DMS 273 treated with DMSO at 0.1 percent for 48 hours (cell line): ENCODE measurements at regions not wholly inside any gene's neighbourhood (a gene's known extent, or its start where the extent isn't known, plus 50 kb on each side); places are given as distances from the start of the nearest gene placed in this dataset.
"Not testable (repeated sequence)": the region's sequence is repeated elsewhere in the genome, so short reads cannot be mapped to it uniquely, and the experiment has no call there.

Experiments
- DNase-seq: peaks from one replicate; lab custom pipeline; 2025; lab: John Stamatoyannopoulos, UW

DNA sequence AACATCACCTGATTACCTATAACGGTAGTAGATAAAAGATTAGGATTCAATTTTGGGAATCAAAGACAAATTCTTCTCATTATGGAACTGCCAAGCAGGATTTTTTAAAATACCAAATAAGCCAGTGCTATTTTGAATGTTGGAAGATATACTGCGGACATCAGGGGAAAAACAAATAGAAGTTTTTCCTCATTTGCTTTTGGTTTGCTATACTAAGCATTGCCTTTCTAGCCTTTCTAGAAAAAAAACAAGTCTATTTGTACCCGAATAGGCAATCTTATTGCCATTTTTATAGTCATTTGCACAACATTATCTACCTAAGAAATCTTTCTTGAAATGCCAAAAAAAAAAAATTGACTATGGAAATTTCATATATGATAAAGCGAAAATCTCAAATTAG lies 379.5 kb downstream of the CDH10 start:
- no peak for DNase-seq

DNA sequence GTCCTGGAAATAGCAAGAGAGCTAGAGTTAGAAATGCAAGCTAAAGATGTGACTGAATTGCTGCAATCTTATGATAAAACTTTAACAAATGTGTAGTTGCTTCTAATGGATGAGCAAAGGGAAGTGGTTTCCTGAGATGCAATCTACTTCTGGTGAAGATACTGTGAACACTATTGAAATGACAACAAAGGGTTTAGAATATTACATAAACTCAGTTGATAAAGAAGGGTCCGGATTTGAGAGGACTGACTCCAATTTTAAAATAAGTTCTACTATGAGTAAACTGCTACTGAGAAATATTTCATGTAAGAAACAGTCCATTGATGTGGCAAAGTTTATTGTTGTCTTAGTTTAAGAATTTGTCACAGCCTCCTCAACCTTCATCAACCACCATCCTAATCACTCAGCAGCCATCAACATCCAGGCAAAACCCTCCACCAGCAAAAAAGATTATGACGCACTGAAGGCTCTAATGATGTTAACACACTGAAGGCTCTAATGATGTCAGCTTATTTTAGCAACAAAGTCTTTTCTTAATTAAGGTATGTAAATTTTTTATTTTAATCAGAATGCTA lies 376.2 kb downstream of the CDH10 start:
- DNase-seq, result no peak

- not testable (repeated sequence) for DNase-seq
These were observed 373.1 kb downstream of the CDH10 start for GRCh38 chr5:24271702-24272118.

- no peak for DNase-seq
These were observed 372.0 kb downstream of the CDH10 start for GRCh38 chr5:24272741-24273140.

- DNase-seq, result no peak
These were observed 364.6 kb downstream of the CDH10 start for GRCh38 chr5:24280215-24280614.

DNA sequence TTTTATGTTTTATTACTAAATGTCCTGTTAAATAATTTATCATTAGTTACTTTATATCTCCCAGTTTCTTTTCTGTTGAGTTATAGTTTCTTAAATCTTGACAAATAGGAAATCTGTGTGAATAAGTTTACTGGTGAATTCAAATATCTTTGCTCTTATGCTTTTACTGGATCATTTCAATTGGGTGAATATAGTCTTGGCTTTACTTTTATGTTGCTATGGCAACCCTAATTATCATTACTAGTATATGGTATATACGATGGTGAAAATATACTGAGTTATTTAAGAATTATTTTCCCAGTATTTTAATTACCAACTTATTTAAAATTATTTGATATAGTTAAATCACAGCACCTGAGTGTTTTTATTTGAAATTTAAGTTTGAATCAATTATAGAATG lies 363.0 kb downstream of the CDH10 start:
- no peak for DNase-seq

DNA sequence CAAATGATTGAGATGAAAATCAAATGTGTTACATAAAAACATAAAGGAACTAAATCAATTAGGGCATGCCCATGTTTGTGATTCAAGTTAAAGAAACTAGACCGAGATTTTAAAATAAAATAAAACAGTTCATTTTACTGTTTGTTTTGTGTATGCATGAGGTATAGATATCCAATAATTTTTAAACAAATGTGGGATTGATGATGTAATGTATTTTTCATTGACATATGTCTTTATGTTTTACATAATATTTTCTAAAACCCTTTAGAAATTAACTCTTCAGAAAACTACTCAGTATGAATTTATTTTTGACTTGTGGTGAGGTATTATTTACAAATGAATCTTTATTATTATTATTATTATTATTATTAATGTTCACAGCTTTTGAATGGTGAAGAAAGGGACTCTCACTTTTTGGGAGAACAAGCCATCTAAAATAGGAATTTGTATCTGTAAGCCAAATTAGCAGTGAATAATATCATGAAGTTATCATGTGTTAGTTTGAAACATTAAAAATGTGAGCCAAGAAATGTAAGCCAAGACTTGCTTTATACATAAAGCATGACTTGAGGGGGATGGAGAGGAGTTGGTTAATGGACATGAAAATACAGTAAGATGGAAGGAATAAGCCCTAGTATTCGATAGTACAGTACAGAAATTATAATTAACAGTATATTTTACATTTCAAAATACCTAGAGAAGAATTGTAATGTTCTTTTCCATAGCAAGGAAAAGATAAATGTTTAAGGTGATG lies 355.0 kb downstream of the CDH10 start:
- DNase-seq, result no peak

- no peak for DNase-seq
These were observed 354.2 kb downstream of the CDH10 start for GRCh38 chr5:24290536-24290935.

DNA sequence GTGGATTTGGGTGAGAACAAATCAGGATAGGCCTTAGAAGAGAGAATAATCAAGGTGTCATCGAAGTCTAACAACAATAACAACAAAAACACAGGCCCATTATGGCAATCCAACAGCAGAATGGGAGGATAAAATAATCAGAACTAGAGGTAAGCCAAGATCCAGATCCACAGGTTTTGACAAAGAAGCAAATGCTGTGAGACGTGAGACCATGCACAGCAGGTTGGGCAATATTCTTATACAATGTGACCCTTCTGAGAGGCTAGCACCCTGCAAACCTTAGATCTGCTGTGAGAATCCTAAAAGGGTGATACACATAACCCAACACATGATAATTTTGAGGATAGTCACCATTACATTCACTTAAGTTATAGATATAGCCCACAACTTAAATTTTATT lies 352.9 kb downstream of the CDH10 start:
- no peak for DNase-seq

- DNase-seq, result no peak
These were observed 350.4 kb downstream of the CDH10 start for GRCh38 chr5:24294333-24294732.

DNA sequence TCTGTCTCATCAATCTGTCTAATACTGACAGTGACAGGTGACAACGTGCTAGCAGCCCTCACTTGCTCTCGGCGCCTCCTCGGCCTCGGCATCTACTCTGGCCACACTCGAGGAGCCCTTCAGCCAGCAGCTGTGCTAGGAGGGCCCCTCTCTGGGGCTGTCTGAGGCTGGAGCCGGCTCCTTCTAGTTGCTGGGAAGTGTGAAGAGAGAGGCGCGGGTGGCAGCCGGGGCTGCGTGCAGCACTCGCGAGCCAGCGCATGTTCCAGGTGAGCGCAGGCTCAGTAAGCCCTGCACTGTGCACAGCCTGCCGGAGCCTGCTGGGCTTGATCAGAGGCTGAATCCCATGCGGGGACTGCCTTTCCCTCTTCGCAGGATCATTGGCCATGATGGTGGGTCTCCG lies 330.7 kb downstream of the CDH10 start:
- no peak for DNase-seq

- DNase-seq, result no peak
These were observed 324.1 kb downstream of the CDH10 start for GRCh38 chr5:24320643-24321042.

DNA sequence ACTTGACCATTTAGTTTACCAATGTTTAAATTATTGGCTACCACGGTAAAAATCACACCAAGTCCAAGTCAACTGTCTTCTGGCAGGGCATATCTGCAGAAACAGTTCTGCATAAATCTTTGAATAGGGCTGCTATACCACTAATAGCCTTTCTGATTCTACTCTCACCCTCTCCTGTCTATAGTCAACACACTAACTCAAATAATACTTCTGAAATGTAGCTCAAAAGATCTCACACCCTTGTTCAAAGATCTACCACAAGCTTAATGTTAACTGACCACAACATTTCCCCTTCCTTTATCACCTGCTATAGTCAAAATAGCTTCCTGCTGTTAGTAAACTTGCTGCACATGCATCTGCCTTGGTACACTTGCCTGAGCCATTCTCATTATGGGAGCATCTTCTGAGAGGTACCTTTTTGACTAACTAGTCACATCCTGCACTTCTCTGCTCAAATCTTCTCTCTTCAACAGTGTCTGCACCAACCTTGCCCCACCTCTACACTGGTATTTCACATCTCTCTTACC lies 319.4 kb downstream of the CDH10 start:
- DNase-seq, result no peak

DNA sequence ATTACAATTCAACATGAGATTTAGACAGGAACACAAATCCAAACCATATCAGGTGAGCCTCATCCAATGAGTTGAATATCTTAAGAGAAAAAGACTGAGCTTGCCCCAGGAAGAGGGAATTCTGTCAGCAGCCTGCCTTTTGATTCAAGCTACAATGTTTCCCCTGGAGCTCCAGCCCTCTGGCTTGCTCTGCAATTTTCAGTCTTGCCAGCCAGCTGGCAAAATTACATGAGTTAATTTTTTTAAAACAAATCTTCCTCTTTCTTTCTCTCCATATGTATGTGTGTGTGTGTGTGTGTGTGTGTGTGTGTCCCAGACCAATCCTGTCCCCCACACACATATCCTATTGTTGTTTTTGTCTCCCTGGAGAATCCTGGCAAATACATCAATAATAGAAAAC lies 313.2 kb downstream of the CDH10 start:
- no peak for DNase-seq

DNA sequence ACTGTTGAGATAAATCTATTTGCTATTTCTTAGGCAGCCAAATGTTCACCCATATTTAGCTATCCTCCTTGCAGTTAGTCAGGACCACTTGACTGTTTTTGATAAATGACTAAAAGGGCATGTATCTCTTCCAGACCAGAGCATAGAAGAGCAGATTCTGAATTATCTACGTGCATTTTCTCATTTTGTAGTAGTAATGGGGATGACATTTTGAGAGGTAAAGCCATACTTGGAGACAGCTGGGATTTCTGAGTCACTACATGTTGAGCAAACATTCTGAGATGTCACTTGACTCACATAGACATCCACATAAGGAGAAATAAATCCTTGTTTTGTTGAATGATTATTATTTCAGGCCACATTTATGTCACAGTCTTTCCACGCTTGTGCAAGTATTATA lies 297.6 kb downstream of the CDH10 start:
- DNase-seq, result no peak

DNA sequence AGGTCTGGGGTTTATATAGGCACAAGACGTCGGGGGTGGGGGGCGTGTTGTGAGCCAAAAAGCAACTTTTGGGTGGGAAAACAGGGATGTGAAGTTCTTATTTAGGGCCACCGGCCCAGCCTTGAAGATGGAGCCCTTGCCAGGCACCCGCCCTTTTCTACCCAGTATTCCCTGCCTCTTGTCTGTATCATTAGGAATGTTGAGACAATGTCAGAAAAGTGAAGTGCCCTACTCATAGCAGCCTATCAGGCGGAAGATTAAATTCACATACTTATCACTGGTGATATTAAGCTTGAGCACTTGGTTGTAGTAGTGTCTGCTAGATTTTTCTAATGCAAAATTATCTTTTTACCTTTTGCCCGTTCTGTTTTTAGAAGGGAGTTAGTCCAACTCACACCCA lies 293.5 kb downstream of the CDH10 start:
- DNase-seq, result no peak

DNA sequence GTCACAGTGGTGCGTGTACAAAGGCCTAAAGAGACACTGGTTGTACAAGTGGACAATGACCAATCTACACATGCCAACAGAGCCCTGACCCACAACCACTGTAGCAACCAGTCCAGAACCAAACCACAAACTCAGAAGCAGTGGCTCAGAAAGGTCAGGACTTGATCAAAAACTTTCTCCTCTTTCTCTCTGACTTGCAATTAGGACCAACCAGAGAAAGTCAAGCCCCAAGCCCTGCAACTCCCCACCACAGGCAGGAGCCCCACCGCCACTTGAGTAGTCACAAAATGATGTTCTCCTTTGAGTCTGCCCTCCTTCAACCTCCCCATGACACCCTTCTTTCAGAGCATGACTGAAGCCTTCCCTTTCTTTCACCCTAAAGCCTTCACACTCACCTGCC lies 291.8 kb downstream of the CDH10 start:
- no peak for DNase-seq

GRCh38 chr5:24353611-24354010 lies 291.2 kb downstream of the CDH10 start:
- DNase-seq, result no peak

DNA sequence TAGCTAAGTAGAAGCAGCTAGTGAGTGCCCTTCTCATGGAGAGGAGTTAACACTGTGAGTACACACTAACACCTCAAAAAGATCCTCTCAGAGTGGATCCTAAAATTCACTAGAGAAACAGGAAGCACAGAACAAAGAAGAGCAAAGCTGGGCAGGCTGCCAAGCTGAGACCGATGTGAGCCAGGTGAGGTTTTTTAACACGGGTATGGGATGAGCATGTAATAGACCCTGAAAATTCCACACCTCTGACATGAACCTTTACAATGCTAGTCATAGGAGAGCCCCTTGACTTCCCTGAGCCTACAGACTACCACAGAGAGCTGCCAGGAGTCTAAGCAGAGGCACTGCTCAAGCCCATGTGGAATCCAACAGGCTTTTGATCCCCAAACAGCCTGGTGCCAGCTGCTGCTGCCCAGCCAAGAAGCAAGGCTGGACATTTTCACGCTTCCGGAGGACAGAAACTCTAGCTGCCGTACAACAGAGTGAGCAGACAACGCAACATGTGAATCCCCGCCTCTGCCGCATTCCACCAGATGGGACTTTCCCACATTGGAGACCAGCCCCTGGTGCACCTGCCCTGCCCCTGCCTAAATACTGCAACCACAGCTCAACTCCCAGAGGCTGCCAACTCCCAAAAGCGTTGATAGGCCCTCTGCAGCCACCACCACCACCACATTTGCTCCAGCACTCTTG lies 280.8 kb downstream of the CDH10 start:
- no peak for DNase-seq

DNA sequence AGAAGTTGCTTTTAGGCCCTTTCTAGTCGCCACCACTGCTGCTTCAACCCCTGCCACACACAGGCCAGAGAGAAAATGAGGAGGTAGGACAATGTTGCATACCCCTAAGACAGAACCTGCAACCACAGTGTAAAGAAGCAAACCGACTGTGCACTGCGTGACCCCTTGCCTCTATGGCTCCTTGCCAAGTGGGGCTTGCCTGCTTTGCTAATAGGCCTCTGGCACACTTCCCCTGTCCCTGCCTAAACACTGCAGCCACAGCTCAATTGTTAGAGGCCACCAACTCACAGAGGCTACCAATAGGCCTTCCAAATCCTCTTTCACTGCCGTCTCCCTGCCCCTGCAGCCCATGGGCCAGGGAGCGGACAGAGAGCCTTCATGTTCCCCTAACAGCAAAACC lies 280.1 kb downstream of the CDH10 start:
- DNase-seq, result no peak

DNA sequence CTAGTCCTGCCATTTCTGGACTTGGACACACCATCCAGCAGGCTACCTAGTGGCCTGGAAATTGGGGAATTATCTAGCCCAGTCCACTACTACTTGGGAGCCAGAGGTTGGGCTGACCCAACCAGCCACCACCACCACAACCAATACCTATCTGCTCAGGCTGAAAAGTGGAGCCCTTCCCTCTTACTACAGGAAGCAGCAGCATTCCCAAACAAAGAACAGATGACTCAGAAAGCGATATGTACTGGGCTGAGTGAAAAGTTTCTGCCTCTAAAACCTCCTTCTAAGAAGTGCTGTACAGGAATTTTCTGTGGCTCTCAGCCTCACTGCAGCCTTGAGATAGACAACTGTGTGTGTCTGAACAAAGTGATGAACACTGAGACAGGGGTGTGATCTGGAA lies 279.4 kb downstream of the CDH10 start:
- DNase-seq, result no peak

DNA sequence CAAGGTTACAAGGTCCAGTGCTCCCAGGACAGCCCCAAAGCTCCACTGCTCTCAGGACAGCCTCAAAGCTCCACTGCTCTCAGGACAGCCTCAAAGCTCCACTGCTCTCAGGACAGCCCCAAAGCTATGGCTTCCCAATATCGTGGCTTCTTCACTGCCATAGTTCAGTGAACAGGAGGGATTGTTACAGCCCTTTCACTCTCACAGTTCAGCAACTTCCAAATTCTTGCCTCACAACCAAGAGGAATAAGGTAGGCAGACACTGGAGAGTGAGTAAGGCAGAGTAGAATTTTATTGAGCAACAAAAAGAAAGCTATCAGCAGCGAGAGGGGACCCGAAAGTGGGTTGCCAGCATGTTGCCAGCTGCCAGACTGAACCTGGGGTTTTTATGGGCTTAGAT lies 277.6 kb downstream of the CDH10 start:
- no peak for DNase-seq

DNA sequence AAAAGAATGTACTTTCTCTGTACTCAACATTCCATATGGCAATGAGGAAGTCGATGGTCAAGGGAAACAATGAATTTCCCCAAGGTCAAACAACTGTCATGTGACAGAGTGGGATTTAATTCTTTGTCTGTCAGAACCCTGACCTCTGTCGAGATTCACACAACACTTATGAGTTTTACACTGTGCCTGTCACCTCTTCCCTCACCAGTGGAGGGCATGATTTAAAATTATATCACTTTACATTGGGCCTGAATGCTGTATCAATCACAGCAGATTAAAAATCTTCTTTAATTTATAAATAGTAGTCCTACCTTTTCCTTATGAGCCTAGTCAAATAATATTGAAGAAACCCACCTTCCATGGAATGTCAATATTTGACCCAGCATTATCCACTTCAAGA lies 276.7 kb downstream of the CDH10 start:
- DNase-seq, result no peak
